ENCODE measurements at regions not wholly inside any gene's neighbourhood (a gene's known extent, or its start where the extent isn't known, plus 50 kb on each side); places are given as distances from the start of the nearest gene placed in this dataset.

- TF ChIP-seq CTCF (conservative IDR thresholded peaks at IDR 0.05; ENCODE audit: low read depth, low read length): no peak
- TF ChIP-seq POLR2A (IDR thresholded peaks at IDR 0.05; ENCODE audit: low read depth, low read length): no peak
- TF ChIP-seq MXI1 (IDR thresholded peaks at IDR 0.05; ENCODE audit: borderline replicate concordance, low read depth, low read length): no peak
- TF ChIP-seq USF2 (IDR thresholded peaks at IDR 0.05; ENCODE audit: low read depth, low read length): no peak
- TF ChIP-seq FOS (IDR thresholded peaks at IDR 0.05; ENCODE audit: low read depth, low read length): no peak
- no peak for TF ChIP-seq ELK1 (IDR thresholded peaks at IDR 0.05; ENCODE audit: borderline replicate concordance, low read depth, low read length)
- no peak for TF ChIP-seq SMC3 (IDR thresholded peaks at IDR 0.05; ENCODE audit: low read depth, low read length)
- TF ChIP-seq CEBPB (IDR thresholded peaks at IDR 0.05; ENCODE audit: low read depth, low read length): no peak
- no peak for TF ChIP-seq RAD21 (IDR thresholded peaks at IDR 0.05; ENCODE audit: low read length)
These were observed 313.5 kb upstream of the ESRRG start for GRCh38 chr1:217036757-217037156.

Data from IMR-90 (cell line).